Cerebellar cortex (tissue), 1 donor: ENCODE measurements at regions not wholly inside any gene's neighbourhood (a gene's known extent, or its start where the extent isn't known, plus 50 kb on each side); places are given as distances from the start of the nearest gene placed in this dataset.

Source experiments
- DNase-seq: peaks from one replicate; pipeline ENCODE4 v3.0.0-alpha.2; 2015; ENCODE audit warnings: low spot score

- DNase-seq = no peak
These were observed 148.9 kb upstream of the RBFOX1 start for GRCh38 chr16:7183768-7184167.

- no peak for DNase-seq
These were observed 150.0 kb upstream of the RBFOX1 start for GRCh38 chr16:7182510-7183109.

GRCh38 chr16:7177875-7178274 is 154.8 kb upstream of the RBFOX1 start:
- no peak for DNase-seq

- DNase-seq = no peak
These were observed 161.5 kb upstream of the RBFOX1 start for GRCh38 chr16:7171151-7171550.

- peak; percentile 58 for DNase-seq
These were observed 165.0 kb upstream of the RBFOX1 start for GRCh38 chr16:7167626-7168025.

GRCh38 chr16:7161891-7162290 is 170.8 kb upstream of the RBFOX1 start:
- peak; percentile 83 for DNase-seq

GRCh38 chr16:7160093-7160492 is 172.6 kb upstream of the RBFOX1 start:
- DNase-seq = no peak

- no peak for DNase-seq
These were observed 174.2 kb upstream of the RBFOX1 start for GRCh38 chr16:7158481-7158880.

GRCh38 chr16:7150230-7150629 is 182.4 kb upstream of the RBFOX1 start:
- DNase-seq = no peak

GRCh38 chr16:7148606-7149005 is 184.0 kb upstream of the RBFOX1 start:
- no peak for DNase-seq

GRCh38 chr16:7140899-7141298 is 191.7 kb upstream of the RBFOX1 start:
- DNase-seq = no peak

- no peak for DNase-seq
These were observed 194.9 kb upstream of the RBFOX1 start for GRCh38 chr16:7137560-7138330.

GRCh38 chr16:7132465-7132864 is 200.2 kb upstream of the RBFOX1 start:
- DNase-seq = no peak

GRCh38 chr16:7124701-7125100 is 207.9 kb upstream of the RBFOX1 start:
- DNase-seq = no peak

GRCh38 chr16:7124242-7124641 is 208.4 kb upstream of the RBFOX1 start:
- DNase-seq = no peak

GRCh38 chr16:7116734-7117133 is 215.9 kb upstream of the RBFOX1 start:
- DNase-seq = no peak

- DNase-seq = no peak
These were observed 216.7 kb upstream of the RBFOX1 start for GRCh38 chr16:7115898-7116297.

GRCh38 chr16:7113949-7114348 is 218.7 kb upstream of the RBFOX1 start:
- DNase-seq = no peak

- no peak for DNase-seq
These were observed 219.2 kb upstream of the RBFOX1 start for GRCh38 chr16:7113395-7113794.

- DNase-seq = no peak
These were observed 221.4 kb upstream of the RBFOX1 start for GRCh38 chr16:7111265-7111664.

GRCh38 chr16:7107436-7107835 is 225.2 kb upstream of the RBFOX1 start:
- no peak for DNase-seq

GRCh38 chr16:7103056-7103455 is 229.6 kb upstream of the RBFOX1 start:
- DNase-seq = no peak

- DNase-seq = no peak
These were observed 231.6 kb upstream of the RBFOX1 start for GRCh38 chr16:7101054-7101453.

- DNase-seq = no peak
These were observed 235.1 kb upstream of the RBFOX1 start for GRCh38 chr16:7097518-7097917.
